ENCODE measurements at regions not wholly inside any gene's neighbourhood (a gene's known extent, or its start where the extent isn't known, plus 50 kb on each side); places are given as distances from the start of the nearest gene placed in this dataset.

- no peak for TF ChIP-seq CBFB (CRISPR knock-in tag; IDR thresholded peaks at IDR 0.05; ENCODE audit: low read depth)
- TF ChIP-seq ZNF423 (CRISPR knock-in tag; IDR thresholded peaks at IDR 0.05): no peak
- TF ChIP-seq CTCF (IDR thresholded peaks at IDR 0.05): no peak
- TF ChIP-seq ZNF138 (CRISPR knock-in tag; conservative IDR thresholded peaks at IDR 0.05): no peak
- no peak for TF ChIP-seq ESRRA (CRISPR knock-in tag; IDR thresholded peaks at IDR 0.05; ENCODE audit: borderline replicate concordance)
- no peak for TF ChIP-seq NFYB (CRISPR knock-in tag; conservative IDR thresholded peaks at IDR 0.05; ENCODE audit: low read depth)
- TF ChIP-seq JUN (CRISPR knock-in tag; IDR thresholded peaks at IDR 0.05): no peak
- no peak for TF ChIP-seq ATF6 (CRISPR knock-in tag; IDR thresholded peaks at IDR 0.05)
- no peak for TF ChIP-seq SOX15 (CRISPR knock-in tag; IDR thresholded peaks at IDR 0.05)
- TF ChIP-seq JAZF1 (CRISPR knock-in tag; IDR thresholded peaks at IDR 0.05): no peak
- TF ChIP-seq E2F4 (CRISPR knock-in tag; IDR thresholded peaks at IDR 0.05; ENCODE audit: borderline replicate concordance, low read depth): no peak
- TF ChIP-seq FOXJ3 (CRISPR knock-in tag; IDR thresholded peaks at IDR 0.05; ENCODE audit: borderline replicate concordance): no peak
These were observed 930.6 kb upstream of the ZNF722 start for GRCh38 chr7:63067897-63068585.

All from WTC11 (cell line).